CD4-positive, alpha-beta T cell (primary cell): ENCODE measurements at regions not wholly inside any gene's neighbourhood (a gene's known extent, or its start where the extent isn't known, plus 50 kb on each side); places are given as distances from the start of the nearest gene placed in this dataset.
"Not testable (repeated sequence)": the region's sequence is repeated elsewhere in the genome, so short reads cannot be mapped to it uniquely, and the experiment has no call there.

Source experiments
- ATAC-seq: fragments of 200-7000 bp; cut with Tn5 transposase; one replicate; pipeline ENCODE4 v1.10.0; 2022; ENCODE audit warnings: mild to moderate bottlenecking; ENCODE audit not compliant: poor library complexity
- CTCF ChIA-PET: fragments of 350-600 bp; sonication (Branson Sonifier 250); formaldehyde crosslinking; loops from one replicate; lab custom pipeline; 2021; ENCODE audit warnings: antibody characterized with exemption, inconsistent platforms; lab: Charles Lee
- POLR2A ChIA-PET: fragments of 350-600 bp; sonication (Branson Sonifier 250); formaldehyde crosslinking; loops from one replicate; lab custom pipeline; 2021; ENCODE audit warnings: antibody characterized with exemption, inconsistent platforms; lab: Charles Lee
- DNase-seq, 14 experiments: peaks; one replicate each; pipeline ENCODE4 v3.0.0-alpha.2; 2013 to 2020; ENCODE audit warnings: mixed read lengths in 2 of 14
- H3K27ac ChIP-seq, 2 donors: one replicate each; pipeline versions ENCODE4 v1.5.1 to v1.7.0; 2013; ENCODE audit warnings: low read length in 2 of 2, low read depth in 1 of 2, mild to moderate bottlenecking in 1 of 2
- H3K27me3 ChIP-seq, 2 experiments: 1 replicate in 1 of 2; 2 replicates in 1 of 2; pipeline versions ENCODE4 v1.6.1 to v1.7.0; 2013; ENCODE audit warnings: low read length in 2 of 2, control low read depth in 1 of 2, mild to moderate bottlenecking in 1 of 2, moderate library complexity in 1 of 2; ENCODE audit not compliant: insufficient read depth in 2 of 2, control insufficient read depth in 1 of 2
- H3K36me3 ChIP-seq: one replicate; pipeline ENCODE4 v1.6.1; 2013; ENCODE audit warnings: low read length, control low read depth; ENCODE audit not compliant: insufficient read depth
- H3K4me1 ChIP-seq: one replicate; pipeline ENCODE4 v1.6.1; 2013; ENCODE audit warnings: low read length, control low read depth; ENCODE audit not compliant: insufficient read depth
- H3K4me3 ChIP-seq: one replicate; pipeline ENCODE4 v1.5.1; 2013; ENCODE audit warnings: mild to moderate bottlenecking, low read length, moderate library complexity
- H3K9me3 ChIP-seq, 2 experiments: 1 replicate in 1 of 2; 2 replicates in 1 of 2; pipeline versions ENCODE4 v1.6.1 to v1.7.0; 2013; ENCODE audit warnings: low read length in 2 of 2, mild to moderate bottlenecking in 2 of 2, control low read depth in 1 of 2, moderate library complexity in 1 of 2; ENCODE audit not compliant: control insufficient read depth in 1 of 2, insufficient read depth in 1 of 2
- H3K27ac Mint-ChIP-seq: one replicate; pipeline ENCODE4 v1.8.0; 2020; ENCODE audit warnings: mixed read lengths
- H3K27me3 Mint-ChIP-seq: one replicate; pipeline ENCODE4 v1.8.0; 2021; ENCODE audit warnings: mixed read lengths
- H3K36me3 Mint-ChIP-seq: one replicate; pipeline ENCODE4 v1.8.0; 2021; ENCODE audit warnings: low read depth, mixed read lengths
- H3K4me1 Mint-ChIP-seq: one replicate; pipeline ENCODE4 v1.8.0; 2021; ENCODE audit warnings: low read depth, mixed read lengths
- H3K4me3 Mint-ChIP-seq: one replicate; pipeline ENCODE4 v1.8.0; 2020; ENCODE audit warnings: mild to moderate bottlenecking, mixed read lengths
- H3K9me3 Mint-ChIP-seq: one replicate; pipeline ENCODE4 v1.8.0; 2020; ENCODE audit warnings: mixed read lengths
- CTCF ChIP-seq: fragments of 200-600 bp; IDR thresholded peaks from one replicate; pipeline ENCODE4 v1.8.0; 2022; ENCODE audit warnings: antibody characterized with exemption, mild to moderate bottlenecking
- intact Hi-C, 2 experiments: fragments of 100-400 bp; cut with DNase I in 1 of 2; cut with micrococcal nuclease in 1 of 2; formaldehyde crosslinking; loops; one replicate each; pipeline versions ENCODE4 v1.15.1 to v1.9.0; 2023 to 2025; cut with DNase I, micrococcal nuclease

- CTCF ChIA-PET = no interaction called here
- Histone ChIP-seq H3K36me3 (no peaks in the 10 kb centered on the region), H3K27me3 (no peaks in the 10 kb centered on the region), H3K4me3 (no peak overlapping the region), H3K27ac (no peak overlapping the region), H3K9me3 (peaks cover under 1 to 15% of the 10 kb centered on the region in 2 experiments), H3K4me1 (no peaks in the 10 kb centered on the region)
- POLR2A ChIA-PET = no interaction called here
- Mint-ChIP-seq H3K9me3 (peaks cover 20% of the 10 kb centered on the region), H3K4me1 (no peaks in the 10 kb centered on the region), H3K4me3 (no peak overlapping the region), H3K36me3 (no peaks in the 10 kb centered on the region), H3K27me3 (no peaks in the 10 kb centered on the region), H3K27ac (no peak overlapping the region)
- DNase-seq (no peak), ATAC-seq (no peak)
- intact Hi-C loops = no loop called here
- no peak for TF ChIP-seq CTCF
Measured at GRCh38 chr9:103574056-103574455, 520.1 kb upstream of the SMC2 start.

GRCh38 chr9:103586721-103587120, 507.4 kb upstream of the SMC2 start:
- H3K27ac Mint-ChIP-seq = no peak overlapping the region
- DNase-seq = no peak
- H3K27ac ChIP-seq = no peak overlapping the region
- H3K27me3 Mint-ChIP-seq = no peaks in the 10 kb centered on the region
- H3K4me1 ChIP-seq = no peaks in the 10 kb centered on the region
- H3K36me3 ChIP-seq = no peaks in the 10 kb centered on the region
- peaks cover 0 to 6% of the 10 kb centered on the region in 2 experiments for H3K9me3 ChIP-seq
- intact Hi-C loops = no loop called here
- CTCF ChIA-PET = no interaction called here
- no peak for ATAC-seq
- no peak overlapping the region for H3K4me3 Mint-ChIP-seq
- H3K36me3 Mint-ChIP-seq = no peaks in the 10 kb centered on the region
- no peaks in the 10 kb centered on the region for H3K27me3 ChIP-seq
- H3K9me3 Mint-ChIP-seq = peaks cover 7% of the 10 kb centered on the region
- no peaks in the 10 kb centered on the region for H3K4me1 Mint-ChIP-seq
- no peak overlapping the region for H3K4me3 ChIP-seq
- TF ChIP-seq CTCF = no peak
- POLR2A ChIA-PET = no interaction called here

- ChIA-PET POLR2A (no interaction called here), CTCF (no interaction called here)
- no peak for TF ChIP-seq CTCF
- Mint-ChIP-seq H3K36me3 (no peaks in the 10 kb centered on the region), H3K27ac (no peak overlapping the region), H3K4me3 (no peak overlapping the region), H3K4me1 (no peaks in the 10 kb centered on the region), H3K27me3 (no peaks in the 10 kb centered on the region), H3K9me3 (peaks cover 2% of the 10 kb centered on the region)
- H3K36me3 ChIP-seq = no peaks in the 10 kb centered on the region
- DNase-seq (no peak), ATAC-seq (no peak)
- no peak overlapping the region for H3K4me3 ChIP-seq
- H3K27ac ChIP-seq = no peak overlapping the region
- intact Hi-C loops = no loop called here
- H3K27me3 ChIP-seq = no peaks in the 10 kb centered on the region
- peaks cover 0 to 3% of the 10 kb centered on the region in 2 experiments for H3K9me3 ChIP-seq
- no peaks in the 10 kb centered on the region for H3K4me1 ChIP-seq
Measured at GRCh38 chr9:103601287-103601686, 492.8 kb upstream of the SMC2 start.

GRCh38 chr9:103611950-103612349, 482.2 kb upstream of the SMC2 start:
- H3K4me1 Mint-ChIP-seq, H3K36me3 Mint-ChIP-seq, H3K9me3 ChIP-seq, H3K27ac ChIP-seq, H3K4me3 Mint-ChIP-seq, CTCF ChIA-PET, H3K27me3 Mint-ChIP-seq, H3K9me3 Mint-ChIP-seq, H3K4me3 ChIP-seq, ATAC-seq, intact Hi-C loops, H3K27me3 ChIP-seq, POLR2A ChIA-PET, H3K27ac Mint-ChIP-seq, H3K36me3 ChIP-seq, H3K4me1 ChIP-seq, DNase-seq: not testable (repeated sequence)
